ENCODE measurements at regions not wholly inside any gene's neighbourhood (a gene's known extent, or its start where the extent isn't known, plus 50 kb on each side); places are given as distances from the start of the nearest gene placed in this dataset.
"Not testable (repeated sequence)": the region's sequence is repeated elsewhere in the genome, so short reads cannot be mapped to it uniquely, and the experiment has no call there.

GRCh38 chr4:115452229-115452628 lies 338.8 kb upstream of the NDST4 start:
- TF ChIP-seq CTCF (conservative IDR thresholded peaks at IDR 0.05; ENCODE audit: low read depth in 2 of 2); EZH2 (IDR thresholded peaks at IDR 0.05; ENCODE audit: low read depth, unreplicated experiment); POLR2AphosphoS5 (IDR thresholded peaks at IDR 0.05; ENCODE audit: low read depth); EZH2phosphoT487 (IDR thresholded peaks at IDR 0.05; ENCODE audit: unreplicated experiment); REST (IDR thresholded peaks at IDR 0.05; ENCODE audit: unreplicated experiment); JUNB (IDR thresholded peaks at IDR 0.05; ENCODE audit: unreplicated experiment): not testable (repeated sequence)

Measured in GM23338 (cell line).